Chondrocyte (in vitro differentiated cells): ENCODE measurements at regions not wholly inside any gene's neighbourhood (a gene's known extent, or its start where the extent isn't known, plus 50 kb on each side); places are given as distances from the start of the nearest gene placed in this dataset.

Experiments used
- DNase-seq: peaks from one replicate; pipeline ENCODE4 v3.0.0; 2021; ENCODE audit warnings: mixed read lengths, low spot score
- H3K27ac Mint-ChIP-seq: one replicate; pipeline ENCODE4 v1.8.0; 2021; ENCODE audit warnings: mild to moderate bottlenecking, moderate library complexity, mixed read lengths; ENCODE audit not compliant: unreplicated experiment
- H3K27me3 Mint-ChIP-seq: 2 replicates; pipeline ENCODE4 v1.8.0; 2021; ENCODE audit warnings: low read depth, mixed read lengths
- H3K36me3 Mint-ChIP-seq: 2 replicates; pipeline ENCODE4 v1.8.0; 2021; ENCODE audit warnings: low read depth, mixed read lengths
- H3K4me1 Mint-ChIP-seq: 2 replicates; pipeline ENCODE4 v1.8.0; 2021; ENCODE audit warnings: low read depth, mild to moderate bottlenecking, mixed read lengths
- H3K4me3 Mint-ChIP-seq: one replicate; pipeline ENCODE4 v1.8.0; 2021; ENCODE audit warnings: mild to moderate bottlenecking, moderate library complexity, mixed read lengths; ENCODE audit not compliant: unreplicated experiment
- H3K9me3 Mint-ChIP-seq: 2 replicates; pipeline ENCODE4 v1.8.0; 2021; ENCODE audit warnings: low read depth, mixed read lengths
- CTCF ChIP-seq: fragments of 200-600 bp; sonication (generic); IDR thresholded peaks from 2 replicates; pipeline ENCODE4 v1.5.0; 2021; ENCODE audit warnings: antibody characterized with exemption, mild to moderate bottlenecking, moderate library complexity

- no peak for DNase-seq
- Mint-ChIP-seq H3K27me3 (peaks cover 7% of the 10 kb centered on the region), H3K4me3 (no peak overlapping the region), H3K9me3 (peaks cover 13% of the 10 kb centered on the region), H3K27ac (no peak overlapping the region), H3K4me1 (no peaks in the 10 kb centered on the region), H3K36me3 (no peaks in the 10 kb centered on the region)
- no peak for TF ChIP-seq CTCF
These were observed 621.5 kb downstream of the TENT5A start for GRCh38 chr6:81130969-81131368.

- Mint-ChIP-seq H3K36me3 (no peaks in the 10 kb centered on the region), H3K27ac (no peak overlapping the region), H3K4me1 (no peaks in the 10 kb centered on the region), H3K4me3 (no peak overlapping the region), H3K9me3 (peaks cover 4% of the 10 kb centered on the region), H3K27me3 (peaks cover 7% of the 10 kb centered on the region)
- no peak for DNase-seq
- no peak for TF ChIP-seq CTCF
These were observed 622.4 kb downstream of the TENT5A start for GRCh38 chr6:81130061-81130460.

- no peak overlapping the region for H3K27ac Mint-ChIP-seq
- H3K4me1 Mint-ChIP-seq = no peaks in the 10 kb centered on the region
- no peaks in the 10 kb centered on the region for H3K36me3 Mint-ChIP-seq
- no peak for TF ChIP-seq CTCF
- peaks cover 7% of the 10 kb centered on the region for H3K27me3 Mint-ChIP-seq
- H3K9me3 Mint-ChIP-seq = peaks cover 4% of the 10 kb centered on the region
- no peak overlapping the region for H3K4me3 Mint-ChIP-seq
- no peak for DNase-seq
These were observed 623.8 kb downstream of the TENT5A start for GRCh38 chr6:81128671-81129070.

- Mint-ChIP-seq H3K4me1 (no peaks in the 10 kb centered on the region), H3K9me3 (no peaks in the 10 kb centered on the region), H3K36me3 (no peaks in the 10 kb centered on the region), H3K27ac (no peak overlapping the region), H3K27me3 (peaks cover 3% of the 10 kb centered on the region), H3K4me3 (no peak overlapping the region)
- TF ChIP-seq CTCF = no peak
- DNase-seq = no peak
These were observed 626.3 kb downstream of the TENT5A start for GRCh38 chr6:81126150-81126549.

- Mint-ChIP-seq H3K4me1 (no peaks in the 10 kb centered on the region), H3K27ac (no peak overlapping the region), H3K9me3 (peaks cover 19% of the 10 kb centered on the region), H3K36me3 (no peaks in the 10 kb centered on the region), H3K27me3 (no peaks in the 10 kb centered on the region), H3K4me3 (no peak overlapping the region)
- DNase-seq = no peak
- no peak for TF ChIP-seq CTCF
These were observed 632.2 kb downstream of the TENT5A start for GRCh38 chr6:81120280-81120679.
